B cell (primary cell): ENCODE measurements at regions not wholly inside any gene's neighbourhood (a gene's known extent, or its start where the extent isn't known, plus 50 kb on each side); places are given as distances from the start of the nearest gene placed in this dataset.

ENCODE experiments used
- EZH2 ChIP-seq: IDR thresholded peaks from 2 replicates; pipeline ENCODE4 v1.6.1; 2012; ENCODE audit warnings: borderline replicate concordance, low read depth, mild to moderate bottlenecking, moderate library complexity, low read length; ENCODE audit not compliant: insufficient read depth, poor library complexity, severe bottlenecking
- TF ChIP-seq, protein P1 (sequence below): fragments of 200-600 bp; IDR thresholded peaks from one replicate; pipeline ENCODE4 v1.8.0; 2022; ENCODE audit warnings: antibody characterized with exemption, mild to moderate bottlenecking

- TF ChIP-seq, protein P1, sequence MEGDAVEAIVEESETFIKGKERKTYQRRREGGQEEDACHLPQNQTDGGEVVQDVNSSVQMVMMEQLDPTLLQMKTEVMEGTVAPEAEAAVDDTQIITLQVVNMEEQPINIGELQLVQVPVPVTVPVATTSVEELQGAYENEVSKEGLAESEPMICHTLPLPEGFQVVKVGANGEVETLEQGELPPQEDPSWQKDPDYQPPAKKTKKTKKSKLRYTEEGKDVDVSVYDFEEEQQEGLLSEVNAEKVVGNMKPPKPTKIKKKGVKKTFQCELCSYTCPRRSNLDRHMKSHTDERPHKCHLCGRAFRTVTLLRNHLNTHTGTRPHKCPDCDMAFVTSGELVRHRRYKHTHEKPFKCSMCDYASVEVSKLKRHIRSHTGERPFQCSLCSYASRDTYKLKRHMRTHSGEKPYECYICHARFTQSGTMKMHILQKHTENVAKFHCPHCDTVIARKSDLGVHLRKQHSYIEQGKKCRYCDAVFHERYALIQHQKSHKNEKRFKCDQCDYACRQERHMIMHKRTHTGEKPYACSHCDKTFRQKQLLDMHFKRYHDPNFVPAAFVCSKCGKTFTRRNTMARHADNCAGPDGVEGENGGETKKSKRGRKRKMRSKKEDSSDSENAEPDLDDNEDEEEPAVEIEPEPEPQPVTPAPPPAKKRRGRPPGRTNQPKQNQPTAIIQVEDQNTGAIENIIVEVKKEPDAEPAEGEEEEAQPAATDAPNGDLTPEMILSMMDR: no peak
- no peak for TF ChIP-seq EZH2
Measured at GRCh38 chr2:8505311-8505920, 176.4 kb upstream of the ID2 start.
